ENCODE measurements at regions not wholly inside any gene's neighbourhood (a gene's known extent, or its start where the extent isn't known, plus 50 kb on each side); places are given as distances from the start of the nearest gene placed in this dataset.

GRCh38 chr12:85559536-85559935 is 276.7 kb downstream of the RASSF9 start:
- Histone ChIP-seq H3K4ac (replicated peaks; ENCODE audit: insufficient read length, low read depth, low read length) (no peak overlapping the region), H4K5ac (ENCODE audit: insufficient read length, low read depth, low read length) (no peak overlapping the region), H3K79me2 (ENCODE audit: control insufficient read depth in 1 of 2, insufficient read depth in 2 of 2, low read length in 2 of 2) (no peaks in the 10 kb centered on the region), H3K9me3 (ENCODE audit: insufficient read depth in 2 of 2, low read depth in 1 of 2, low read length in 1 of 2) (no peaks in the 10 kb centered on the region), H2BK20ac (ENCODE audit: low read length) (no peak overlapping the region), H3K9ac (replicated peaks in 1 of 4; ENCODE audit: extremely low read depth in 1 of 4, low read depth in 3 of 4, low read length in 3 of 4) (no peak overlapping the region), H2AK5ac (ENCODE audit: low read depth, low read length) (no peak overlapping the region), H4K8ac (ENCODE audit: extremely low read depth, insufficient read depth, low read length) (no peak overlapping the region), H3K23me2 (ENCODE audit: low read depth, low read length) (no peaks in the 10 kb centered on the region), H3K4me1 (replicated peaks in 1 of 4; ENCODE audit: control insufficient read depth in 3 of 4, insufficient read depth in 4 of 4, low read length in 3 of 4) (no peaks in the 10 kb centered on the region), H3K4me2 (ENCODE audit: insufficient read depth in 1 of 2, low read depth in 2 of 2, low read length in 2 of 2) (no peak overlapping the region), H2BK12ac (ENCODE audit: low read depth, low read length) (no peak overlapping the region), H2BK120ac (replicated peaks; ENCODE audit: low read depth, low read length) (no peak overlapping the region), H3K79me1 (ENCODE audit: low read depth, low read length) (no peaks in the 10 kb centered on the region), H3K18ac (ENCODE audit: extremely low read depth, low read length) (no peak overlapping the region), H3K36me3 (ENCODE audit: control insufficient read depth in 2 of 4, insufficient read depth in 4 of 4, low read length in 3 of 4) (no peaks in the 10 kb centered on the region), H4K20me1 (replicated peaks in 1 of 2; ENCODE audit: control insufficient read depth in 1 of 2, insufficient read depth in 2 of 2, low read length in 2 of 2) (no peaks in the 10 kb centered on the region), H3K4me3 (ENCODE audit: extremely low read depth in 1 of 4, insufficient read depth in 2 of 4, low read depth in 3 of 4, low read length in 4 of 4) (no peak overlapping the region), H3K56ac (replicated peaks; ENCODE audit: insufficient read length, low read depth, low read length) (no peak overlapping the region), H2BK15ac (ENCODE audit: low read length) (no peak overlapping the region), H2AFZ (ENCODE audit: low read length) (no peak overlapping the region), H2BK5ac (ENCODE audit: low read depth, low read length) (no peak overlapping the region), H3K14ac (ENCODE audit: insufficient read length) (no peak overlapping the region), H3K23ac (ENCODE audit: insufficient read length) (no peak overlapping the region), H3K27me3 (replicated peaks in 1 of 4; ENCODE audit: control insufficient read depth in 3 of 4, extremely low read depth in 1 of 4, insufficient read depth in 3 of 4, low read length in 3 of 4) (no peaks in the 10 kb centered on the region), H4K91ac (replicated peaks; ENCODE audit: insufficient read length, low read length) (no peak overlapping the region), H3K27ac (ENCODE audit: low read depth, low read length) (no peak overlapping the region)
- CTCF ChIA-PET (ENCODE audit: partially characterized antibody) = interaction anchor here (0.6 to 1.2 kb wide), 3 partner anchors 91 to 393 kb away, joined by 3 read pairs; no protein-coding TSS in a partner anchor
- DNase-seq (ENCODE audit: low read depth in 1 of 2, low spot score in 2 of 2) = no peak
- FAIRE-seq = no peak
- POLR2A ChIA-PET (ENCODE audit: partially characterized antibody) = interaction anchor here (1.4 kb wide), 1 partner anchor 276 kb away, joined by 3 read pairs; the partner anchor contains the start of gene RASSF9
- TF ChIP-seq RAD21 (IDR thresholded peaks at IDR 0.05 in 1 of 2, conservative IDR thresholded peaks at IDR 0.05 in 1 of 2; ENCODE audit: low read depth in 2 of 2, low read length in 2 of 2) (no peak), SP1 (IDR thresholded peaks at IDR 0.05; ENCODE audit: low read depth, low read length) (no peak), BACH1 (IDR thresholded peaks at IDR 0.05; ENCODE audit: low read length) (no peak), JUN (IDR thresholded peaks at IDR 0.05; ENCODE audit: low read depth, low read length) (no peak), CTCF (IDR thresholded peaks at IDR 0.05; ENCODE audit: control extremely low read depth in 1 of 3, insufficient read depth in 1 of 3, low read depth in 1 of 3, low read length in 3 of 3) (no peak), SIX5 (IDR thresholded peaks at IDR 0.05; ENCODE audit: low read depth, low read length) (no peak), RNF2 (IDR thresholded peaks at IDR 0.05; ENCODE audit: borderline replicate concordance, low read depth, low read length, missing control alignments, poor library complexity, severe bottlenecking) (no peak), RBBP5 (IDR thresholded peaks at IDR 0.05; ENCODE audit: borderline replicate concordance, low read depth, low read length) (no peak), KDM4A (IDR thresholded peaks at IDR 0.05; ENCODE audit: low read depth, low read length, severe bottlenecking) (no peak), SAP30 (IDR thresholded peaks at IDR 0.05; ENCODE audit: insufficient read depth, insufficient replicate concordance, low read length) (no peak), EZH2 (IDR thresholded peaks at IDR 0.05; ENCODE audit: low read depth, low read length, severe bottlenecking) (no peak), GTF2F1 (IDR thresholded peaks at IDR 0.05; ENCODE audit: borderline replicate concordance, low read depth, low read length) (no peak)
